T-helper 1 cell treated with Interleukin-12 subunit alpha and Interleukin-12 subunit beta and Interleukin-4 antibody, amounts not matched to agents 30 μg/mL and 1 μg/mL, for 36 hours (primary cell): ENCODE measurements at regions not wholly inside any gene's neighbourhood (a gene's known extent, or its start where the extent isn't known, plus 50 kb on each side); places are given as distances from the start of the nearest gene placed in this dataset.

Experiments
- H3K27ac Mint-ChIP-seq: one replicate; pipeline ENCODE4 v1.8.0; 2021; ENCODE audit warnings: mild to moderate bottlenecking, mixed read lengths
- H3K27me3 Mint-ChIP-seq: one replicate; pipeline ENCODE4 v1.8.0; 2021; ENCODE audit warnings: low read depth, mixed read lengths
- H3K36me3 Mint-ChIP-seq: one replicate; pipeline ENCODE4 v1.8.0; 2021; ENCODE audit warnings: low read depth, mixed read lengths
- H3K4me1 Mint-ChIP-seq: one replicate; pipeline ENCODE4 v1.8.0; 2021; ENCODE audit warnings: low read depth, mixed read lengths
- H3K4me3 Mint-ChIP-seq: one replicate; pipeline ENCODE4 v1.8.0; 2021; ENCODE audit warnings: mild to moderate bottlenecking, moderate library complexity, mixed read lengths
- H3K9me3 Mint-ChIP-seq: one replicate; pipeline ENCODE4 v1.8.0; 2021; ENCODE audit warnings: mixed read lengths

DNA sequence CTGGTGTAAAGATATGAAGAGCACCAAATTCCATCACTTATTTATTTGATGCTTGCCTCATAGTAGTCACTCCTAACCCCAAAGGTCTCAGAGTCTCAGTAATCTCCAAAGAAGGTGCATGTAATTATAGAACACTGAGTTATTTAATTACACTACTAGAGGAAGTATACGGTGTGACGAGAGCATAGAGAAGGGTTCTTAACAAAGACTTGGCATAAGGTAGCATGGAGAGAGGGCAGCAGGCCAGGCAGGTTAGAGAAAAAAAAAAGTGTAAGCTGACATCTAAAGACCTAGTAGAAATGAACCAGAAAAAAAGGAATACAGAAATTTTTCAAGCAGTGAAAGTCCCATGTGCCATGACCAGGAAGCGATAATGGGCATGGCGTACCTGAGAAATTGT, 213.3 kb upstream of the TGFBR2 start:
- Mint-ChIP-seq H3K4me3 (no peak overlapping the region), H3K36me3 (peaks cover 9% of the 10 kb centered on the region), H3K27me3 (no peaks in the 10 kb centered on the region), H3K4me1 (no peaks in the 10 kb centered on the region), H3K27ac (no peak overlapping the region), H3K9me3 (peaks cover 20% of the 10 kb centered on the region)

DNA sequence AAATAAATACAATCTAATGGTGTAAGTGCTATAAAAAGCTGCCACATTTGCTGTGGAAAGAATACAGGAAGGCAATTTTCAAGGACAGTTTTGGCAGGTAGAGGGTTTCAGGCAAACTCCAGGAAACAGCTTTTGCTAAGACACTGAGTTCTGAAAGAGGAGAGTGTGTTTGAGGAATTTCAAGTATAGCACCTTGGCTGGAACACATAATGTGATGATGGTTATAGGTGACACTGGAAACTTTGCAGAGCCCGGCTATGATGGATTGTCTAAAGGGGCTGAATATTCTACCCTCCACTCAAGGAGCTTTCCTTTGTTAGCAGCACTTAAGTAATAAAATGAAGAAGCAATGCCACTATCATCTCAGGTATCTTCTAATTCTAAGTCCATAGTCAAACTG, 209.4 kb upstream of the TGFBR2 start:
- H3K36me3 Mint-ChIP-seq, result peaks cover 4% of the 10 kb centered on the region
- H3K4me3 Mint-ChIP-seq, result no peak overlapping the region
- peaks cover 11% of the 10 kb centered on the region for H3K9me3 Mint-ChIP-seq
- H3K4me1 Mint-ChIP-seq, result peaks cover 8% of the 10 kb centered on the region
- H3K27me3 Mint-ChIP-seq, result no peaks in the 10 kb centered on the region
- H3K27ac Mint-ChIP-seq, result no peak overlapping the region

DNA sequence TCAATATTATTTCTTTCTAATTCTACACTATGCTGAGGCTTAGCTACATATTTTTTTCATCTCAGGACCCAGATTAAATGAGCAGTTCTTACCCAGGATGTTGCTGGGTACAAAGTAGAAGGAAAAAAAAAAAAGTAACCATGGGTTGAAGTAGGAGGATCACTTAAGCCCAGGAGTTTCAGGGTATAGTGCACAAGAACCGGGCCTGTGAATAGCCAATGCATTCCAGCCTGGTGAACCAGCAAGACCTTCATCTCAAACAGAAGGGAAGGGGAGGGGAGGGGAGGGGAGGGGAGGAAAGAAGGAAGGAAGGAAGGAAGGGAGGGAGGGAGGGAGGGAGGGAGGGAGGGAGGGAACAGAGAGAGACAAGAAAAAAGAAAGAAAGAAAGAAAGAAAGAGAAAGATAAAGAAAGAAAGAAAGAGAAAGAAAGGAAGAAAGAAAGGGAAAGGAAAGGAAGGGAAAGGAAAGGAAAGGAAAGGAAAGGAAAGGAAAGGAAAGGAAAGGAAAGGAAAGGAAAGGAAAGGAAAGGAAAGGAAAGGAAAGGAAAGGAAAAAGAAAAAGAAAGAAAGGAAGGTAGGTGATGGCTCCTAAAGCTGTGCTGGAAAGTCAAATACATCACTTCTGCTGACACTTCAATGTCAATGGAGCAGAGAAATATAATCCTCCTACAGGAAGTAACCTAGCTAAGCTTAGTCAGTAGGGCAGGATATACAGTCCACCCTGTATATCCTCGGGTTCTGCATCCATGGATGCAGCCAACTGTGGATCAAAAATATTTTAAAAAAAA, 206.8 kb upstream of the TGFBR2 start:
- Mint-ChIP-seq H3K27me3 (no peaks in the 10 kb centered on the region), H3K4me1 (peaks cover 9% of the 10 kb centered on the region), H3K36me3 (peaks cover 2% of the 10 kb centered on the region), H3K9me3 (peaks cover 4% of the 10 kb centered on the region), H3K27ac (peak overlapping the region; percentile 33), H3K4me3 (no peak overlapping the region)

DNA sequence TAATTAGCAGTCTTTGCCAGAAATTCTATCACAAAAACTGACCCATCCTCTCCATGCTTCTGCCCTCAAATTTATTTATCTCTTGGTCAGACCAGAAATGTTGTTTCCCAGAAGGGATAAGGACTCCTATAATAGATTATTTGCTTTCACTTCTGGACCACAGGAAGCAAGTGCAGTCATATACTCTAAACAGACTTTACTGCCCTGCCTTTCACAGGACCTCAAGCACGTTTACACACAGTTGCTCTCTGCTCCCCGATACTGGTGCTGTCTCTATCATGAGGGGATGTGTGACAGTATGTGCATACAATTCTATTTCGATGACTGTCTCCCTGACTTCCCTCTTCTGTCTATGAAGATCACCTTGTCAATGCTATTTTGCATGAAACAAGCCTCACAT, 205.5 kb upstream of the TGFBR2 start:
- Mint-ChIP-seq H3K27ac (no peak overlapping the region), H3K9me3 (no peaks in the 10 kb centered on the region), H3K4me1 (peaks cover 9% of the 10 kb centered on the region), H3K27me3 (no peaks in the 10 kb centered on the region), H3K36me3 (peaks cover 2% of the 10 kb centered on the region), H3K4me3 (no peak overlapping the region)

DNA sequence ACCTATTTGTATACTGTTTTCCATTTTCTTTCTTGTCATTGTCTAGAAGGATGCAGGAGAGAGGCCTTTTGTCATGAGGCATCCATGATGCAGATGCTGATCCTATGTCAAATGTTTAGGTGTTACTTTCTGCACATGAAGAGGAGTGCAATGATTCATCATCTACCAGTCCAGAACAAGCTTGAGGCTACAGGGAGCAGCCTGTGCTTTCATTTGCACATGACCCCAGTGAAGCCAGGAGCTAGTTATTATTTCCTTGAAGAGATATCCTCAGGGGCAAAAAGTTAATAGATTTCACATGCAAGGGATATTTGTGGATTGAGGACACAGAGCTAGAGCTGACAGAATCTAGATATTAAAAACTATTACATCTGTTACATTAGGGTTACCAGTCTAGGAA, 204.4 kb upstream of the TGFBR2 start:
- no peaks in the 10 kb centered on the region for H3K27me3 Mint-ChIP-seq
- H3K27ac Mint-ChIP-seq, result no peak overlapping the region
- no peaks in the 10 kb centered on the region for H3K36me3 Mint-ChIP-seq
- H3K4me1 Mint-ChIP-seq, result peaks cover 9% of the 10 kb centered on the region
- peaks cover 3% of the 10 kb centered on the region for H3K9me3 Mint-ChIP-seq
- H3K4me3 Mint-ChIP-seq, result no peak overlapping the region

DNA sequence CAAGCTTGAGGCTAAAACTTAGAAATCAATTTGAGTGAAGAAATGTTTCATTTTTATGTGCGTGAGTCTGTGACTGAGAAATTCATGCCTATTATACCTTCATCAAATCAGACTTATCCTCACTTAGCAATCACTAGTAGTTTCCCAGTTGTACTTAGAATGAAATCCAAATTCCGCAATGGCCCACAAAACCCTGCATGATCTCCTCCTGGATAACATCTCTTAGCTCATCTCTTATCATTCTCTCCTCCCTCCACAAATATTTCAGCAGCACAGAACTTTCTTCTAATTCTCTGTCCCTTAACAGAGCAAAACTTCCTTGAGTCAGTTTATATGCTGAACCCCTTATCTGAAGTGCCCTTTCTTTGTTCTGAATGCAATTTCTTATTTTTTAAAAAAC, 198.8 kb upstream of the TGFBR2 start:
- Mint-ChIP-seq H3K27ac (no peak overlapping the region), H3K4me3 (no peak overlapping the region), H3K36me3 (peaks cover 7% of the 10 kb centered on the region), H3K27me3 (no peaks in the 10 kb centered on the region), H3K9me3 (peaks cover 33% of the 10 kb centered on the region), H3K4me1 (no peaks in the 10 kb centered on the region)

DNA sequence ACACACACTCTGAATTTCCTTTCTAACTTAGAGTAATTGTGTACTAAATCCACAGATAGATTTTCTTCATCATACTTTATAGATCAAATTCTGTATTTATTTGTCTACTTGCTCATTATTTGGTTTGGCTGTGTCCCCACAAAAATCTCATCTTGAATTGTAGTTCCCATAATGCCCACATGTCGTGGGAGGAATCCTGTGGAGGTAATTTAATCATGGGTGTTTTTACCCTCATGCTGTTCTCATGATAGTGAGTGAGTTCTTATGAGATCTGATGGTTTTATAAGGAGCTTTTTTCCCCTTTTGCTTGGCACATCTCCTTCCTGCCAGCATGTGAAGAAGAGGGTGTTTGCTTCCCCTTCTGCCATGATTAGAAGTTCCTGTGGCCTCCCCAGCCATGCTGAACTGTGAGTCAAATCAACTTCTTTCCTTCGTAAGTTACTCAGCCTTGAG, 198.3 kb upstream of the TGFBR2 start:
- peaks cover 7% of the 10 kb centered on the region for H3K36me3 Mint-ChIP-seq

DNA sequence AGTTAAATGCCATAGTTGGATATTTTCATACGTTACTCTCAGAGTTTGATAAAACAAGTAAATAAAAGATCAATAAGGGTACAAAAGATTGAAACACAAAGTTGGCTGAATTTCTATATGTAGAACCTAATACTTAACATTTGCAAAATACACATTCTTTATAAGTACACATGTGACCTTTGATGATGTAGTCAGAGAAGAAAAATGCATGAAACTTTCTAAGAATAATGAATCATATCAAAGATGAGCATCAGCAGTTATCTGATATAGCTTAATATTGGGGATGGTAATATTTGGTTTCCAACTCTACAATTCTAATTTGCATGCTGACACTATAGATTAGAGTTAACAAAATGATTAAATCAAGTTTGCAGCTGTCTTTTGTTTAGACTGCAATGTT, 188.0 kb upstream of the TGFBR2 start:
- no peaks in the 10 kb centered on the region for H3K27me3 Mint-ChIP-seq
- no peak overlapping the region for H3K27ac Mint-ChIP-seq
- H3K36me3 Mint-ChIP-seq, result peaks cover 4% of the 10 kb centered on the region
- peaks cover 12% of the 10 kb centered on the region for H3K9me3 Mint-ChIP-seq
- H3K4me1 Mint-ChIP-seq, result no peaks in the 10 kb centered on the region
- no peak overlapping the region for H3K4me3 Mint-ChIP-seq

More for the DNA sequence above, 198.3 kb upstream of the TGFBR2 start:
- Mint-ChIP-seq H3K9me3 (peaks cover 33% of the 10 kb centered on the region), H3K4me1 (no peaks in the 10 kb centered on the region), H3K4me3 (no peak overlapping the region), H3K27ac (no peak overlapping the region), H3K27me3 (no peaks in the 10 kb centered on the region)

DNA sequence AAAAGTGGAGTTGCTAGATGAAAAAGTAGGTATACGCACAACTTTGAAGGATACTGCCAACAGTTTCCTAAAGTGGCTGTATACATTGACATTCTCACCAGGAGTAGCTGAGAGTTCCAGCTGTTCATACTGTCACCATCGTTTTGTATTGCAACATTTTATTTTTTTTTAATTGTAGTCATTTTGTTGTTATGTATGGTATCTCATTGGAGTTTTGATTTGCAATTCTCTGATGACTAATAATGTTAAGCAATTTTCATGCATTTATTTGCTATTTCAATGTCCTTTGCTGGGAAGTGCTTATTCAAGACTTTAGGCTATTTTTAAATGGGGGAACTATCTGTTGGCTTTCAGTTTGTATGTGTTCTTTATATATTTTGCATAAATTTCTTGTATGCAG, 185.1 kb upstream of the TGFBR2 start:
- Mint-ChIP-seq H3K36me3 (peaks cover 5% of the 10 kb centered on the region), H3K27me3 (no peaks in the 10 kb centered on the region), H3K27ac (no peak overlapping the region), H3K9me3 (peaks cover 12% of the 10 kb centered on the region), H3K4me3 (no peak overlapping the region), H3K4me1 (no peaks in the 10 kb centered on the region)

DNA sequence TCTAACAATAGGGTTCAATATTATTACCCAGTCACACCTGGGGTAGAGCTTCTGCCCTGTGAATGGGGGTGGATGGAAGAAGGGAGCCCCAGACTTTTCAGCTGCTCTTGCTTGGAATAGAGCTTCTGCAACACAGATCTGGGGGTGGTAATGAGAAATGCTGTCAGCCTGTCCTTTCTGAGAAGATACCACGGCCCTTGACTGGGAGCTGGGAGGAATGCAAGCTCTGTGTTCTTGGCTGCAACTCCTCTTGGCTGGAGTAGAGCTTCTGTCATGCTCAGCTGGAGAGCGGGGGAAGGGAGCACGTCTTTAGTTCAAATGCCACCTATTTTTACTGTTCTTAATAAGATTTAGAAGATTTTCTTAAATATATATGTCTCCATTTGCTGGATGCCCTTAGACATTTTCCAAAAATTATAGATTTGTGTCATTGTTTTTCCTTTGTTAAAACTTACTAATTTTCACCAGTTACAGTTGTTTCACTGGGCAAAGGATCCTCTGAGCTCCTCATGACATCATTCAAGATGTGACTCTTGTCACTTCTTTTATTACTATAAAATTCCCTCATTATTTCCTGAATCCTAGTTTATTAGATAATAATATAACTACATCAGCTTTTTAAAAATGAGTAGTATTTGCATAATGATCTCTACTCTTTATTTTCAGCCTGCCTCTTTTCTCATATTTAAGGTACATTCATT, 180.0 kb upstream of the TGFBR2 start:
- H3K4me3 Mint-ChIP-seq, result no peak overlapping the region
- H3K27ac Mint-ChIP-seq, result no peak overlapping the region
- peaks cover 5% of the 10 kb centered on the region for H3K36me3 Mint-ChIP-seq
- no peaks in the 10 kb centered on the region for H3K4me1 Mint-ChIP-seq
- H3K27me3 Mint-ChIP-seq, result no peaks in the 10 kb centered on the region
- H3K9me3 Mint-ChIP-seq, result peaks cover 27% of the 10 kb centered on the region

DNA sequence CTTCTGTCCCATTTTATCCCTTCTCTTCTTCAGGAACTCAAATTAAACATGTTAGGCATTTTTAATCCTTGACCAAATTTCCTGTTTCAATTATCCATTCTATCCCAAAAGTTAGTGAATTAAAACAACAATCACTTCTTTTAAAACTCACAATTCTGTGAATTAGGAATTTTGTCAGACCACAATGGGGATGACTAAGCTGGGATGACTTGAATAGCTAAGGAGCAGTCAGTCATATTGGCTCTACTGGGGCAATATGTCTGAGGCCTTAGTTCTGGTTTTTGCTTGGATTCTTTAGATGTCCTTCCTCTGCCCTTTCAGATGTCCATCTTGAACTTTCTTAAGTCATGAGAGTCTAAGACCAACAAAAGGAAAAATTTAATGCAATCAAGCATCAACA, 178.2 kb upstream of the TGFBR2 start:
- Mint-ChIP-seq H3K4me3 (no peak overlapping the region), H3K36me3 (peaks cover 5% of the 10 kb centered on the region), H3K9me3 (peaks cover 27% of the 10 kb centered on the region), H3K27me3 (no peaks in the 10 kb centered on the region), H3K4me1 (no peaks in the 10 kb centered on the region), H3K27ac (no peak overlapping the region)

DNA sequence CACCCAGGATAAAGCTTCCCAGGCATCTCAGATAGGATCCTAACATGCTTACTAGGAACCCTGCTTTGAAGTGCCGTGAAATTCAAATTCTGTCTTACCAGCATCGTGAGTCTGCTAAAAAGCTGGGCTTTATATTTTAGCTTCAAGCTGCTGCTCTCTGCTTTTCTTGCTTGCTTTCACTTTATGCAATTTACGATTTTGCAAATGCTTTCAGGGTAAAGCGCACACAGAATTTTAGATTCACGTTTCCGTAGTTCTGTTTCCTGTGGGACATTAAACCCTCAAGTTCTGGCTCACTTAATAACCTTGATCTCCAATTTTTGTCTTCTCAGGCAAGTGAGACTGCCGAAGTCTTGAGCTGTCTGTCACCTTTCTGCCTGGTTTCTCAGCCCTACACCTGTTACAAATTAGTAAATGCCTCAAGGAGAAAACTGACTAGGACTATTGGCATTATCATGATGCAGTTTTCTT, 170.5 kb upstream of the TGFBR2 start:
- peaks cover under 1% of the 10 kb centered on the region for H3K36me3 Mint-ChIP-seq
- H3K4me1 Mint-ChIP-seq, result peaks cover 11% of the 10 kb centered on the region
- H3K27me3 Mint-ChIP-seq, result no peaks in the 10 kb centered on the region
- H3K9me3 Mint-ChIP-seq, result peaks cover 4% of the 10 kb centered on the region
- no peak overlapping the region for H3K27ac Mint-ChIP-seq
- peak overlapping the region; percentile 56 for H3K4me3 Mint-ChIP-seq

DNA sequence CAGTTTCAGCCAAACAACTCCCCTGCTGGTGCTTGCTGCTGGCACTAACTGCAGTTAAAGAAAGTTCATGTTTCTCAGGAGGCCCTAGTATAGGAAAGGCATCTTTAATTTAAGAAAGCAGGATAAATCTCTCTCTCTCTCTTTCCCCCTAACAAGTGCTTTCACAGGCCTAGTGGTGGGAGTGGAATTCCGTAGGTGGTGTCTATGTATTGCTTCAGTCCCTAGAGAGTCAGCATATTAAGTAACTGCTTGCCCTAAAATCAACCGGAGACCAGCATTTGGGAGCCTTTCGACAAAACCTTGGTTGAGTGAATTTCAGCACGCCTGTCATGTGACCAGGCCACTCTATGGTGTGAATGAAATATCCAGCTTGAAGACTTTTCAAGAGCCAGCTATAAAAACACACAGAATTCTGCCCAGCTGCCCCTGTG, 169.2 kb upstream of the TGFBR2 start:
- Mint-ChIP-seq H3K4me1 (peaks cover 11% of the 10 kb centered on the region), H3K4me3 (no peak overlapping the region), H3K9me3 (peaks cover 6% of the 10 kb centered on the region), H3K27ac (no peak overlapping the region), H3K27me3 (no peaks in the 10 kb centered on the region), H3K36me3 (no peaks in the 10 kb centered on the region)

DNA sequence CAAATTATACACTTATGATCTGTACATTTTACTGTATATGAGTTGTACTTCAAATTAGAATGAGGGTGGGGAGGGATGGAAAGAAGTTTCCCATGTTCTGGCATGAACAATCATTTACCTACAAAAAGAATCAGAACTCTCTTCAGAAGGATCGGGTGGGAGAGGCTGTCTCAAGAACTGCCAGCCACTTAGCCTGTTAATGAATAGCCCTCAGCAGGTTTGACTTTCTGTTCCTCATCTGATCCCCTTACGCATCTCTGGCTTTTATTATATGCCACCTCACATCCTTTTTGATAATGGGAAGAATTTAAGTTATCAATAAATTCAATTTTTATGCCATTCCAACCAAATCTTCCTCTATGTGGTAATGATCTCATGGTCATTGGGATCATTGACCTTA, 168.3 kb upstream of the TGFBR2 start:
- Mint-ChIP-seq H3K27ac (no peak overlapping the region), H3K9me3 (peaks cover 6% of the 10 kb centered on the region), H3K27me3 (no peaks in the 10 kb centered on the region), H3K4me1 (peaks cover 11% of the 10 kb centered on the region), H3K4me3 (no peak overlapping the region), H3K36me3 (no peaks in the 10 kb centered on the region)

DNA sequence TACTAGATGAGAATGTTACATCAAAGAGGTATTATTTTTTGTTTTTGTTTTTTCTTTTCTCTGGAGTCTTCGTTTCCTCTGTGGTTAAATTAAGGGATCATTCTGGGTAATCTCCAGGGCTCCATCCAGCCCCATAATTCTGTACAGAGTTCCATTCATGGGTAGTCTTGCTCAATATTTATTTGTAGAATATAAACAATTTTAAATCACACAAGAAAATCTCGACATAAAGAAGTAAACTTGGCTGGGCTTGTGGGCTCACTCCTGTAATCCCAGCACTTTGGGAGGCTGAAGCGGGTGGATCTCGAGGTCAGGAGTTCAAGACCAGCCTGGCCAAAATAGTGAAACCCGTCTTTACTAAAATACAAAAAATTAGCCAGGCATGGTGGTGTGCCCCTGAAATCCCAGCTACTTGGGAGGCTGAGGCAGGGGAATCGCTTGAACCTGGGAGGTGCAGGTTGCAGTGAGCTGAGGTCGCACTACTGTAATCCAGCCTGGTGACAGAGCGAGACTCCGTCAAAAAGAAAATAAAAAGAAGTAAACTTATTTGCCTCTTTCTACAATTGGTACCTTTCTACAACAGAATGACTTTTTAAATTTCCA, 166.8 kb upstream of the TGFBR2 start:
- Mint-ChIP-seq H3K9me3 (peaks cover 6% of the 10 kb centered on the region), H3K27ac (no peak overlapping the region), H3K4me1 (peaks cover 11% of the 10 kb centered on the region), H3K4me3 (no peak overlapping the region), H3K36me3 (peaks cover 3% of the 10 kb centered on the region), H3K27me3 (no peaks in the 10 kb centered on the region)
